Activated CD4-positive, alpha-beta T cell treated with anti-CD3 and anti-CD28 coated beads, Interleukin-2, amount 10 ng/mL, durations not matched to agents 7 days and 5 days (primary cell): ENCODE measurements at regions not wholly inside any gene's neighbourhood (a gene's known extent, or its start where the extent isn't known, plus 50 kb on each side); places are given as distances from the start of the nearest gene placed in this dataset.

ENCODE experiments used
- CTCF ChIA-PET: fragments of 350-600 bp; sonication (Branson Sonifier 250); formaldehyde crosslinking; loops from one replicate; lab custom pipeline; 2021; ENCODE audit warnings: antibody characterized with exemption; lab: Charles Lee
- POLR2A ChIA-PET: fragments of 350-600 bp; sonication (Branson Sonifier 250); formaldehyde crosslinking; loops from one replicate; lab custom pipeline; 2021; ENCODE audit warnings: antibody characterized with exemption; lab: Charles Lee
- DNase-seq: peaks from one replicate; pipeline ENCODE4 v3.0.0-alpha.2; 2020
- H3K27ac Mint-ChIP-seq: one replicate; pipeline ENCODE4 v1.8.0; 2021; ENCODE audit warnings: mild to moderate bottlenecking, moderate library complexity, mixed read lengths
- H3K27me3 Mint-ChIP-seq: one replicate; pipeline ENCODE4 v1.8.0; 2021; ENCODE audit warnings: mixed read lengths
- H3K36me3 Mint-ChIP-seq: one replicate; pipeline ENCODE4 v1.8.0; 2021; ENCODE audit warnings: low read depth, mixed read lengths
- H3K4me1 Mint-ChIP-seq: one replicate; pipeline ENCODE4 v1.8.0; 2021; ENCODE audit warnings: mixed read lengths
- H3K4me3 Mint-ChIP-seq: one replicate; pipeline ENCODE4 v1.8.0; 2021; ENCODE audit warnings: mild to moderate bottlenecking, moderate library complexity, mixed read lengths
- H3K9me3 Mint-ChIP-seq: one replicate; pipeline ENCODE4 v1.8.0; 2021; ENCODE audit warnings: mixed read lengths

DNA sequence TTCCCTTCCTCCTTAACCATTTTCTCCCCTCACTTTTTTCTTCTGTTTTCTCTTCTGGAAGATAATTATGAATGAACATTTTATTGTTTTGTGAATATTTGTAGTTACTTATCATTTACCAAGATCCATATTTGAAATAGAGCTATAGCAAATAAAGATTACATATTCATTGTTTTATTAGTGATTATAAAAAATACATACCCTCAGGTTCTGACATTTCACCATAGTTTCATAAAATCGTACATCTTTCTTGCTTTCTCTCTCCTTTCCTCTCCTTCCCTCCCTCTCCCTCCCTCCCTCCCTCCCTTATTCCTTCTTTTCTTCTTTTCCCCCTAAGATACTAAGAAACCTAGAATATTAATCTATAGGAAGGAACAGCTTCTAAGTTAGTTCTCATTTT lies 410.9 kb upstream of the GOLIM4 start:
- Mint-ChIP-seq H3K4me1 (no peaks in the 10 kb centered on the region), H3K9me3 (no peaks in the 10 kb centered on the region), H3K27ac (no peak overlapping the region), H3K4me3 (no peak overlapping the region), H3K36me3 (no peaks in the 10 kb centered on the region), H3K27me3 (no peaks in the 10 kb centered on the region)
- ChIA-PET POLR2A (no interaction called here), CTCF (no interaction called here)
- DNase-seq: no peak

DNA sequence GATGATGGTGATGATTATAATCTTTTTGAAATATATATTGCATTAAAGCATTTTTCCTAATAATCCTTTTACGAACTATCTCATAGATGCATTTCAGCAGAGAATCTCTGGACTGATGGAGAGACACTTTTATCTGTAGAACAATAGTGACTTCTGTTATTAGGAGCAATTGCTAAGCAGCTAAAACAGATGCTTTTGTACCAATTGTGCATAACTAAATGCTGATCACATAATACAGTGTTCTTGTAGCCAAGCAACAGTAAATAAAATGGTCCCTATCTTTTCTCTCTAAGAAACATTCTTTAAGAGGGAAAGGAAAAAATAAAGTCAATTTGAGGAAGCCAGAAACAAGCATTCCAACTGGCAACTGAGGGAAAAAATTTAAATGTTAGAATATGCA lies 405.8 kb upstream of the GOLIM4 start:
- no peak for DNase-seq
- Mint-ChIP-seq H3K9me3 (no peaks in the 10 kb centered on the region), H3K36me3 (no peaks in the 10 kb centered on the region), H3K4me3 (no peak overlapping the region), H3K27ac (no peak overlapping the region), H3K4me1 (no peaks in the 10 kb centered on the region), H3K27me3 (no peaks in the 10 kb centered on the region)
- POLR2A ChIA-PET: no interaction called here
- CTCF ChIA-PET: no interaction called here

DNA sequence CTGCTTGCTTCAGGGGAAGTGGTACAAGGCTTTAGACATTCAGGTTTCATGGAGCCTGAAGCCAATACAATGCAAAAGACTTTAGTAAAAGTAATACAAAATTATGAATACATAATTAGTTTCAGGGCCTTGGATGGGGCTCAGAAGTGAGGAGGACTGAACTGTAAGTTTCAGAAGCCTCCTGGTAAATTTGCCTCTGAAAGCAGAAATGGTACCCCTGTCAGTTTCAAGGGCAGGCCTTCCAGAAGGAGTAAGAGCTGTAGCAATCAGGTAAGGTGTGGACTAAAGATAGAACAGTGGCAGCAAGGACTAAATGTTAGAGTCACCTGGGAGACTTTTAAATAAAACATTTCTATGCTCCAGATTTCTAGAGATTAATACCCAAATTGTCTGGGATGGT lies 402.5 kb upstream of the GOLIM4 start:
- CTCF ChIA-PET: no interaction called here
- H3K4me3 Mint-ChIP-seq: no peak overlapping the region
- POLR2A ChIA-PET: no interaction called here
- H3K27me3 Mint-ChIP-seq: no peaks in the 10 kb centered on the region
- no peaks in the 10 kb centered on the region for H3K9me3 Mint-ChIP-seq
- no peak overlapping the region for H3K27ac Mint-ChIP-seq
- no peaks in the 10 kb centered on the region for H3K4me1 Mint-ChIP-seq
- no peak for DNase-seq
- H3K36me3 Mint-ChIP-seq: no peaks in the 10 kb centered on the region

DNA sequence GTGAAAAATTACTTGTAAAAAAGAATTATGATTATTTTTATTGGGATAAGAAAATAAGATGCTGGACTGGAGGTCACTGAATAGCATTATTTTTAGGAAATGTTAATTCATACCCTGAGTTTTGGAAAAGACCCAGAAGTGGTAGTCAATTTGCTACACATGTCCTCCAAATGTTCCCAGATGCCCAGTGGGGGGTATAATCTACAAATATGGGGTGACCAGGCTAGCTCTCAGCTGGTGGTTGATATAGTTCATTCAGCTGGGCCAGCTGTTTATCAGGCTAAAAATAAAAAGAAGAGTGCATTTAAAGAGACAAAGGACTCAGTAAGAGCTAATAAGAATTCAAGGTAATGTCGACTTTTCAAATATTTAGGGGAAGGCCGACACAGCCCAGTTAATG lies 402.0 kb upstream of the GOLIM4 start:
- no peaks in the 10 kb centered on the region for H3K9me3 Mint-ChIP-seq
- POLR2A ChIA-PET: no interaction called here

DNA sequence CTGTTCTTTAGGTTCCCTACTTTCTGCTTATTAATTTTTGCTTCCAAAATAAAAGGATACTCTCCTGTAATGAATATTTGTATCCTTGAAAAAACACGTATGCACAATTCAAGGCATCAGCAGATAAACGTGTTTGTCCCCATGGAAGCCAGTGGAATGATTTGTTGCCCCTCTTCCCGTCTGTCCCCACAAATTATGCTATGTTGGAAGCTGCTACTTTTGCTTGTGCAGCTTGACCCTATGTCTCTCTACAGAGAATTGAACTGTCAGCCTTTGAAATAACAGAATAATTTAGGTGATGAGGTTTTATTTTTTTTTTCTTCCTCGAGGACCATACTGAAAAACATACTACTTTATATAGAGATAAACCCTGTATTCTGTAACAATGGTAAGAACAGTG lies 401.5 kb upstream of the GOLIM4 start:
- CTCF ChIA-PET: no interaction called here
- no peaks in the 10 kb centered on the region for H3K27me3 Mint-ChIP-seq
- no peak overlapping the region for H3K27ac Mint-ChIP-seq
- H3K9me3 Mint-ChIP-seq: no peaks in the 10 kb centered on the region
- DNase-seq: no peak
- POLR2A ChIA-PET: no interaction called here
- no peaks in the 10 kb centered on the region for H3K4me1 Mint-ChIP-seq
- no peaks in the 10 kb centered on the region for H3K36me3 Mint-ChIP-seq
- no peak overlapping the region for H3K4me3 Mint-ChIP-seq

More for the DNA sequence above, 402.0 kb upstream of the GOLIM4 start:
- Mint-ChIP-seq H3K27me3 (no peaks in the 10 kb centered on the region), H3K4me1 (no peaks in the 10 kb centered on the region), H3K36me3 (no peaks in the 10 kb centered on the region), H3K4me3 (no peak overlapping the region), H3K27ac (no peak overlapping the region)
- DNase-seq: no peak
- CTCF ChIA-PET: no interaction called here

DNA sequence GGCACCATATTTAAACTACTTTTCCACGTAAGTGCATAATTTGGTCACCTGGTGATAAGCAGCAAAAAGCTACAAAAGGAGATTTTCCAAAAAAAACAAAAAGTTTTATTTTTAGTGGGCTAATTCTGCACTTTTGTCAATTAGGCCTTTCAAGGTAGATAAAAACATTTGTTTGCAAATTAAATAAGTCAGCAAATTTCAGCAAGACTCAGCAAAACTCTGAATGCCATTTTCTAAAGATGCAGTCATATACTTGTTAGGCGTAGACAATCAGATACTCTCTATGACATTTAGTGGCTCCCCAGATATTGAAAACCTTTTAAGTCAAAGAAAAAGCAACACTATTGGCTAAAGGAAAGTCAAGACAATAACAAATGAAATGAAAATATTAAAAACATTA lies 400.2 kb upstream of the GOLIM4 start:
- H3K27ac Mint-ChIP-seq: no peak overlapping the region
- no peaks in the 10 kb centered on the region for H3K27me3 Mint-ChIP-seq
- H3K4me3 Mint-ChIP-seq: no peak overlapping the region
- no peaks in the 10 kb centered on the region for H3K4me1 Mint-ChIP-seq
- H3K36me3 Mint-ChIP-seq: no peaks in the 10 kb centered on the region
- ChIA-PET POLR2A (no interaction called here), CTCF (no interaction called here)
- no peaks in the 10 kb centered on the region for H3K9me3 Mint-ChIP-seq
- no peak for DNase-seq

DNA sequence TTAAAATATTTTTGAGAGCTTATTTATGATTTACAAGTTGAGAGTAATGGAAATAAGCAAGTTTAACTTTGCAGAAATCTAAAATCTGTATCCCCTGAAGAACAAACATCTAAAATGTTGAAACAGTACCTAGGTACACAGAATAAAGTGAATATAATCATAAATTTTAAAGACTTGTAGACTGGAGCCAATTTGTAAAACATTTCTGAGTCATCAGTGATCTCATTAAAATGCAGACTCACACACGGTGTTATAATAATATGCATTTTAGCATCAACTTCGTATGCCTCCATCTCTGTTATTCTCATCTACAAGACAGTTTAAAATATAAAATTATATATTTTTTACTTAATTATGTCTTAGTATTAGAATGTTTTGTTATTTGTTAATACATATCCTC lies 399.5 kb upstream of the GOLIM4 start:
- Mint-ChIP-seq H3K36me3 (no peaks in the 10 kb centered on the region), H3K9me3 (no peaks in the 10 kb centered on the region), H3K4me3 (no peak overlapping the region), H3K27me3 (no peaks in the 10 kb centered on the region), H3K27ac (no peak overlapping the region), H3K4me1 (no peaks in the 10 kb centered on the region)
- POLR2A ChIA-PET: no interaction called here
- no peak for DNase-seq
- CTCF ChIA-PET: no interaction called here

DNA sequence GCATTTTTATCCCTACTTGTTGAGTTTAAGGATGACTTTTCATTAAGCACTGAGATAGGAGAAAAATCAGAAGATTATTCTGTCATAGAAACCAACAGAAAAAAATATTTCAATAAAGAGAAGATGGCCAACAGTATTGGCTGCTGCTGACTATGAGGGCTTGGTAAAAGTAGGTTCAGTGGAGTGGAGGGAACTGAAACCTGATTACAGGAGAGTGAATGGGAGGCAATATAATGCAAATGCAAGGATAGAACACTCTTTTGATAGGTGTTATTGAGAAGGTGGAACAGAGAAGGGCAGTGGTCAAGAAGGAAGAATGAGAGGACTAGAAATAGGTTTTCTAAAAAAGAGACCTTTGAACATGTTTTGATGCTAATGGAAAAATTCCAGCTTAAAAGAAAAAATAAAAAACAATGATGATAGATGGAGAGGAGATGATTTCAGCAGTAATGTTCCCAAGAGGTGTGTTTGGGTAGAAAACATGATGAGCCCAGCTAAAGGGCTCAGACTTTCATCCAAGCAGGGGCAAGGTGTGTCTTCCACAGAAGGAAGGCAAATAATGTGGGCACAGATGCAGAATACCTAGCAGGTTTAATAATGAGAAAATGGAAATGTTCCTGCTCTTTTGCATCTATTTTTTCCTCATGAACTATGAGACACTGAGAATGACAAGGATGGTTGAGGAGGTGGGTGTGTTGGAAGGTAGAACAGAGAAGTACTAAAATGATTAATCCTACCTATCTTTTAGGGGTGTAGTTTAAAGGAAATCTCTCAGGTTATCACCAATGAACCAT lies 397.9 kb upstream of the GOLIM4 start:
- no peak overlapping the region for H3K4me3 Mint-ChIP-seq
- H3K4me1 Mint-ChIP-seq: no peaks in the 10 kb centered on the region
- no peaks in the 10 kb centered on the region for H3K9me3 Mint-ChIP-seq
- H3K36me3 Mint-ChIP-seq: no peaks in the 10 kb centered on the region
- no peaks in the 10 kb centered on the region for H3K27me3 Mint-ChIP-seq
- ChIA-PET POLR2A (no interaction called here), CTCF (no interaction called here)
- no peak for DNase-seq
- no peak overlapping the region for H3K27ac Mint-ChIP-seq

DNA sequence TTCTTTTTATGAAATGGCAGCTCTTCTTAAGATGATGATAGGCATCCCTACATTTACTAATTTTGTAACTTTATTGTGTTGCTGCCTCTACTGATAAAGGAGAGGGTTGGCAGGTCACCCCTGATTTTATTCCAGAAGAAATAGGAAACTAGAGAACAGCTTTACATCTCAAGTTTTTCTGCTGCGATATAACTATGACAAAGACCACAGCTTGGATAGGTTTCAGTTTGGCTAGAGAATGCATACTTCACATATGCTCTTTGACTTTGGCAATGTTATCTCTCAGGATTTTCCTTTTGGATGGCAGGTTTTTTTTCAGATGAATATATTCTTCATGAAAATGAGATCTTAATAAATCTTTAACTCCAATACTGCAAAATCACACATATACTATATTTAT lies 395.3 kb upstream of the GOLIM4 start:
- no peak overlapping the region for H3K4me3 Mint-ChIP-seq
- H3K27ac Mint-ChIP-seq: no peak overlapping the region
- CTCF ChIA-PET: no interaction called here
- no peaks in the 10 kb centered on the region for H3K27me3 Mint-ChIP-seq
- POLR2A ChIA-PET: no interaction called here
- no peaks in the 10 kb centered on the region for H3K36me3 Mint-ChIP-seq
- no peaks in the 10 kb centered on the region for H3K4me1 Mint-ChIP-seq
- no peak for DNase-seq
- H3K9me3 Mint-ChIP-seq: no peaks in the 10 kb centered on the region

DNA sequence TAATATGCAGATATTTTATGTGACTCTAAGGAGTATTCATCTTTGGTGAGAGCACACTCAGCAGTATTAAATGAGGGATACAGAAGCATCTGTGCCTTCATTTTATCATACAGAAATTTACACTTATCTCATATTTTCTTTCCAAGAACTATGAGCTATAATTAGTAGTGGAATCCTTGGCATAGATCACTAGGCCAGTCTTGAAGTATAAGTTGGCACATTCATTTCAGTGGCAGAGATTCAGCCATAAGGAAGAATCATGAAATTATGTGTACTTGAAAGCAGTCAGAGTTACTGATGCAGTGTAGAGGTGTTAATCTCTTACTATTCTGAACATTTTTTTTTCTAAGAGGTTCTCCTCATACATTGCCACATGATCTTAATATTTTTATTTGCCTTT lies 393.6 kb upstream of the GOLIM4 start:
- no peak overlapping the region for H3K27ac Mint-ChIP-seq

DNA sequence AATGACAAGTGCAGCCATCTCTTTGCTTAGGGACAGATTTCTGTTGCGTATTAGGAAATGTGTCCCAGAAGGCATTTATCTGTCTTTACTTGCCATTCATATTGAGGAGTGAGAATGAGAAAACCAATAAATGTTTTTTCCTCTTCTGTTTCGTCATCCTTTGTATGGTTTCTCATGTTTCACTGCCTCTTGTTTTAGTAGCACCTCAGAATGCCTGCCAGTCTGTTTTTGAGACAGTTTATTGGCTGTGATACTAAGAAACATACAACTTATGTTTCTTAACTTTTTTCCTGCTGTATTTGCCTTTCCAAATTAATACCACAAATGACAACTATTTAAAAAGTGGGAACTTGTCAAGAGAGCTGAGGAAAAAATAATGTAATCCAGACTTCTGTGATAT lies 390.2 kb upstream of the GOLIM4 start:
- H3K27me3 Mint-ChIP-seq: no peaks in the 10 kb centered on the region
- DNase-seq: no peak
- no peaks in the 10 kb centered on the region for H3K36me3 Mint-ChIP-seq
- ChIA-PET CTCF (no interaction called here), POLR2A (no interaction called here)
- no peaks in the 10 kb centered on the region for H3K9me3 Mint-ChIP-seq
- H3K27ac Mint-ChIP-seq: no peak overlapping the region
- H3K4me1 Mint-ChIP-seq: no peaks in the 10 kb centered on the region
- H3K4me3 Mint-ChIP-seq: no peak overlapping the region

More for the DNA sequence above, 393.6 kb upstream of the GOLIM4 start:
- ChIA-PET CTCF (no interaction called here), POLR2A (no interaction called here)
- no peaks in the 10 kb centered on the region for H3K9me3 Mint-ChIP-seq
- DNase-seq: no peak
- no peaks in the 10 kb centered on the region for H3K36me3 Mint-ChIP-seq
- H3K4me1 Mint-ChIP-seq: no peaks in the 10 kb centered on the region
- H3K27me3 Mint-ChIP-seq: no peaks in the 10 kb centered on the region
- H3K4me3 Mint-ChIP-seq: no peak overlapping the region

DNA sequence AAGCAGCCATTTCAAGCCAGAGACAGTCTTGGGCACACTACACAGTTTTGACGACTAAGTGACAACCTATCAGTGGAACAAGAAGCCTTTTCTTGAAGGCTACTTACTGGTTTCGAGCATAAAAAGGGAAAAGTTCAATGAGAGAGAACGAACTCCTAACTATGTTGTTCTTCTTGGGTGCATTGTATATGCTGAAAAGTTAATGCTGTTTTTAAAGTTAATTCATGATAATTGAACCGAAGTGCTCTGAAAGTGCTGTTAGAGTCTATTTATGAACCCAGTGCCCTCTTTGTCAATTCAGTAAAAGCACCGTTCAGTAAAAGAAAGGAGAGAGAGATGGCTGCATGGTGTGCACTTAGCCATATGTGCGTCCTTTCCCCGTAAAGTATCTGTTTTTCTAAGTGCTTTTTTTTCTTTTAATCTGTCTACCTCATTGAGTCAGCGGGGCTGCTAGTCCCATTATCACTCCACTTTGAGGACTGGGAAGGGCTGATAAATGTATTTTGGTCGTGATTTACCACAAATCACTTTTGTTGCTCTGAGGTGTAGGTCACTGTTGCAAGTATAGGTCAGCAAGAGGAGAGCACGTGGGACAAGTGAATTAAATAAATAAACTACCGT lies 380.7 kb upstream of the GOLIM4 start:
- Mint-ChIP-seq H3K27me3 (no peaks in the 10 kb centered on the region), H3K4me1 (no peaks in the 10 kb centered on the region), H3K9me3 (no peaks in the 10 kb centered on the region), H3K36me3 (no peaks in the 10 kb centered on the region), H3K4me3 (no peak overlapping the region), H3K27ac (no peak overlapping the region)
- DNase-seq: no peak
- CTCF ChIA-PET: no interaction called here
- POLR2A ChIA-PET: no interaction called here

DNA sequence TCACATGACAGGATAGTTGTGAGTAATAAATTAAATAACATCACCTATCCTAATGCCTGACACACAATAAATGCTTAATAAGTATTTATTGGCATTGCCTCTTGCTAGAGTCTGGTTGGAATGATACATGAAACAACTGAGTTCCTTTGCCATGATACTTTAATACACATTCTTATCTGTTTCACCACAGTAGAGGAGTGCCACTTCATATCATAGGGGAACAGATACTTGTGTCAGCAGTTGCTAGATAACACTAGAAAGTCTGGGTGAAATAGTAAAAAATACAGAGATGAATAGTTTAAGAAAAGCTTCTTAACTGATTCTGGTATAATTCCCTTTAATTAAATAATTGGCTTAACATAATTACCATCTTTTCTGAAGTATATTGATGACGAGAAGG lies 380.0 kb upstream of the GOLIM4 start:
- no peak overlapping the region for H3K27ac Mint-ChIP-seq
- no peak for DNase-seq
- H3K9me3 Mint-ChIP-seq: no peaks in the 10 kb centered on the region
- H3K36me3 Mint-ChIP-seq: no peaks in the 10 kb centered on the region
- ChIA-PET CTCF (no interaction called here), POLR2A (no interaction called here)
- no peaks in the 10 kb centered on the region for H3K4me1 Mint-ChIP-seq
- H3K4me3 Mint-ChIP-seq: no peak overlapping the region
- no peaks in the 10 kb centered on the region for H3K27me3 Mint-ChIP-seq

DNA sequence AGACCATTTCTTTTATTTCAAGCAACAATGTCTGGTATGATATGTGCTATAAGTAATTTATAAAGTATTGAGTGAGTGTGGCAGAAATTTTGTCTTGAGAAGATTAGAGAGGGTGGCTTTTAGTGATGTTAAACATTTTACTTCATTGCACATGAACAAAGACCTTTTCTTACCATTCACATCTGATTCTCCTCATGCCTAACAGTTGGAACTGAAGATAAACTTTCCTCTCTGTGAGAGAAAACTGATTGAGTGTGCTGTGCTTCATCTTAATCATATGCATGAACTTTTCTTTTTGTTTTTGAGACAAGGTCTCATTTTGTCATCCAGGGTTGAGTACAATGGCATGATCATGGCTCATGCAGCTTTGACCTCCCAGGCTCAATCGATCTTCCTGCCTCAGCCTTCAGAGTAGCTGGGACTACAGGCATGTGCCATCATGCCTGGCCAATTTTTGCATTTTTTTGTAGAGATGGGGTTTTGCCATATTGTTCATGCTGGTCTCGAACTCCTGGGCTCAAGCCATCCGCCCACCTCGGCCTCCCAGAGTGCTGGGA lies 377.7 kb upstream of the GOLIM4 start:
- POLR2A ChIA-PET: no interaction called here
- CTCF ChIA-PET: no interaction called here
- Mint-ChIP-seq H3K4me3 (no peak overlapping the region), H3K36me3 (no peaks in the 10 kb centered on the region), H3K27me3 (no peaks in the 10 kb centered on the region), H3K27ac (no peak overlapping the region), H3K9me3 (no peaks in the 10 kb centered on the region), H3K4me1 (no peaks in the 10 kb centered on the region)
- no peak for DNase-seq
